ENCODE measurements at regions not wholly inside any gene's neighbourhood (a gene's known extent, or its start where the extent isn't known, plus 50 kb on each side); places are given as distances from the start of the nearest gene placed in this dataset.
A peak's percentile ranks its signal among the peaks of the same experiment; 100 is the strongest.

GRCh38 chr12:111112311-111113098, 192.1 kb upstream of the MYL2 start:
- no peak overlapping the region for H3K4me3 ChIP-seq
- no peak overlapping the region for H2AFZ ChIP-seq (ENCODE audit: control insufficient read depth, low read depth, low read length)
- intact Hi-C loops (cut with micrococcal nuclease; ENCODE audit: unreplicated experiment) (no loop called here), in situ Hi-C loops (cut with MboI) (no loop called here)
- DNase-seq (ENCODE audit: low read depth, low spot score) (no peak), FAIRE-seq (no peak), ATAC-seq (no peak)
- no peak overlapping the region for H3K4me2 ChIP-seq (ENCODE audit: control insufficient read depth, insufficient read depth)
- H3K27ac ChIP-seq (ENCODE audit: control insufficient read depth, insufficient read depth): no peak overlapping the region
- no peaks in the 10 kb centered on the region for H3K9me3 ChIP-seq (replicated peaks; ENCODE audit: control insufficient read depth, insufficient read depth, low read length)
- ChIA-PET RAD21 (ENCODE audit: unreplicated experiment) (no interaction called here), SMC1A (ENCODE audit: uncharacterized antibody, unreplicated experiment) (interaction anchor here (0.6 kb wide), 1 partner anchor 187 kb away, joined by 3 read pairs; no protein-coding TSS in a partner anchor), POLR2A (no interaction called here), CTCF (interaction anchor here (0.5 kb wide), 1 partner anchor 809 kb away, joined by 4 read pairs; no protein-coding TSS in a partner anchor)
- no TSS peak for BruUV-seq (replicated peaks)
- H3K4me1 ChIP-seq (ENCODE audit: control insufficient read depth, insufficient read depth, low read length): no peaks in the 10 kb centered on the region
- no peaks in the 10 kb centered on the region for H3K36me3 ChIP-seq (ENCODE audit: control insufficient read depth in 2 of 2, insufficient read depth in 2 of 2, low read length in 1 of 2)
- WGBS (ENCODE audit: insufficient coverage, insufficient replicate concordance, low lambda C conversion rate, missing lambda C conversion rate): 68% methylated on average over 14 of the region's 14 CpGs
- TF ChIP-seq YY1 (IDR thresholded peaks at IDR 0.05; ENCODE audit: low read depth, low read length) (no peak), YBX1 (IDR thresholded peaks at IDR 0.05) (no peak), TAF1 (IDR thresholded peaks at IDR 0.05; ENCODE audit: borderline replicate concordance, low read depth, low read length) (no peak), MXI1 (IDR thresholded peaks at IDR 0.05; ENCODE audit: low read depth, low read length) (no peak), PML (IDR thresholded peaks at IDR 0.05; ENCODE audit: low read length) (no peak), RCOR1 (conservative IDR thresholded peaks at IDR 0.05; ENCODE audit: low read depth, low read length) (no peak), REST (IDR thresholded peaks at IDR 0.05; ENCODE audit: low read depth, low read length) (peak; percentile 29; the same call in 1 of the 2 replicates)
- no peaks in the 10 kb centered on the region for H3K79me2 ChIP-seq (ENCODE audit: control insufficient read depth, insufficient read depth, low read length)
- no peaks in the 10 kb centered on the region; a peak in 2 of 4 replicates for H3K27me3 ChIP-seq (replicated peaks in 1 of 2; ENCODE audit: control insufficient read depth in 2 of 2, insufficient read depth in 2 of 2, low read length in 1 of 2)
- no peaks in the 10 kb centered on the region for H4K20me1 ChIP-seq (ENCODE audit: control insufficient read depth, insufficient read depth)
- H3K9ac ChIP-seq (ENCODE audit: control insufficient read depth, insufficient read depth, low read length): no peak overlapping the region
